Erythroblast (primary cell): ENCODE measurements at regions not wholly inside any gene's neighbourhood (a gene's known extent, or its start where the extent isn't known, plus 50 kb on each side); places are given as distances from the start of the nearest gene placed in this dataset.

Experiments used
- GATA1 ChIP-seq: IDR thresholded peaks from 2 replicates; pipeline ENCODE4 v1.6.1; 2011; ENCODE audit warnings: low read depth, mild to moderate bottlenecking, control low read depth, low read length, moderate library complexity
- POLR2A ChIP-seq: IDR thresholded peaks from 2 replicates; pipeline ENCODE4 v1.6.1; 2011; ENCODE audit warnings: mild to moderate bottlenecking, low read length

GRCh38 chr18:6600667-6601167 lies 128.8 kb upstream of the ARHGAP28 start:
- TF ChIP-seq POLR2A = no peak
- no peak for TF ChIP-seq GATA1
